ENCODE measurements at regions not wholly inside any gene's neighbourhood (a gene's known extent, or its start where the extent isn't known, plus 50 kb on each side); places are given as distances from the start of the nearest gene placed in this dataset.

- no peak for DNase-seq
Measured at GRCh38 chr5:89044674-89045200, 161.8 kb upstream of the MEF2C start.

- no peak for DNase-seq
Measured at GRCh38 chr5:89043676-89044075, 160.7 kb upstream of the MEF2C start.

GRCh38 chr5:89042746-89043145, 159.8 kb upstream of the MEF2C start:
- no peak for DNase-seq

- DNase-seq = no peak
Measured at GRCh38 chr5:89041976-89042375, 159.0 kb upstream of the MEF2C start.

GRCh38 chr5:89041249-89041779, 158.3 kb upstream of the MEF2C start:
- no peak for DNase-seq

- no peak for DNase-seq
Measured at GRCh38 chr5:89036704-89037489, 153.9 kb upstream of the MEF2C start.

- DNase-seq = no peak
Measured at GRCh38 chr5:89036166-89036565, 153.2 kb upstream of the MEF2C start.

GRCh38 chr5:89034588-89034987, 151.6 kb upstream of the MEF2C start:
- DNase-seq = no peak

GRCh38 chr5:89030798-89031197, 147.8 kb upstream of the MEF2C start:
- DNase-seq = no peak

GRCh38 chr5:89028595-89029285, 145.8 kb upstream of the MEF2C start:
- no peak for DNase-seq

- DNase-seq = no peak
Measured at GRCh38 chr5:89024045-89024444, 141.1 kb upstream of the MEF2C start.

- no peak for DNase-seq
Measured at GRCh38 chr5:89020926-89021610, 138.1 kb upstream of the MEF2C start.

GRCh38 chr5:89016741-89017303, 133.8 kb upstream of the MEF2C start:
- no peak for DNase-seq

GRCh38 chr5:89015409-89015808, 132.4 kb upstream of the MEF2C start:
- DNase-seq = no peak

GRCh38 chr5:89011778-89012711, 129.1 kb upstream of the MEF2C start:
- no peak for DNase-seq

GRCh38 chr5:89010512-89010911, 127.5 kb upstream of the MEF2C start:
- DNase-seq = no peak

GRCh38 chr5:89008291-89008690, 125.3 kb upstream of the MEF2C start:
- no peak for DNase-seq

- no peak for DNase-seq
Measured at GRCh38 chr5:89005990-89006389, 123.0 kb upstream of the MEF2C start.

GRCh38 chr5:89004379-89004778, 121.4 kb upstream of the MEF2C start:
- DNase-seq = no peak

- no peak for DNase-seq
Measured at GRCh38 chr5:89003563-89004036, 120.6 kb upstream of the MEF2C start.

GRCh38 chr5:88999853-89000252, 116.9 kb upstream of the MEF2C start:
- DNase-seq = no peak

GRCh38 chr5:88997937-88998336, 115.0 kb upstream of the MEF2C start:
- no peak for DNase-seq
